Omental fat pad (tissue), 3 donors: ENCODE measurements at regions not wholly inside any gene's neighbourhood (a gene's known extent, or its start where the extent isn't known, plus 50 kb on each side); places are given as distances from the start of the nearest gene placed in this dataset.

Experiments used
- ATAC-seq: fragments of 150-250 bp; one replicate; pipeline ENCODE4 v1.9.1; 2016; ENCODE audit warnings: mild to moderate bottlenecking, moderate library complexity; ENCODE audit not compliant: low FRiP score
- DNase-seq: peaks from one replicate; pipeline ENCODE4 v3.0.0-alpha.2; 2019; ENCODE audit warnings: low spot score
- TF ChIP-seq, protein P1 (sequence below), 3 donors: fragments of 450-650 bp; IDR thresholded peaks; one replicate each; pipeline ENCODE4 v1.5.1; 2016 to 2017; ENCODE audit warnings: antibody characterized with exemption in 3 of 3, mild to moderate bottlenecking in 3 of 3, moderate library complexity in 2 of 3

GRCh38 chr12:78585132-78585531, 279.4 kb upstream of the SYT1 start:
- TF ChIP-seq, protein P1, sequence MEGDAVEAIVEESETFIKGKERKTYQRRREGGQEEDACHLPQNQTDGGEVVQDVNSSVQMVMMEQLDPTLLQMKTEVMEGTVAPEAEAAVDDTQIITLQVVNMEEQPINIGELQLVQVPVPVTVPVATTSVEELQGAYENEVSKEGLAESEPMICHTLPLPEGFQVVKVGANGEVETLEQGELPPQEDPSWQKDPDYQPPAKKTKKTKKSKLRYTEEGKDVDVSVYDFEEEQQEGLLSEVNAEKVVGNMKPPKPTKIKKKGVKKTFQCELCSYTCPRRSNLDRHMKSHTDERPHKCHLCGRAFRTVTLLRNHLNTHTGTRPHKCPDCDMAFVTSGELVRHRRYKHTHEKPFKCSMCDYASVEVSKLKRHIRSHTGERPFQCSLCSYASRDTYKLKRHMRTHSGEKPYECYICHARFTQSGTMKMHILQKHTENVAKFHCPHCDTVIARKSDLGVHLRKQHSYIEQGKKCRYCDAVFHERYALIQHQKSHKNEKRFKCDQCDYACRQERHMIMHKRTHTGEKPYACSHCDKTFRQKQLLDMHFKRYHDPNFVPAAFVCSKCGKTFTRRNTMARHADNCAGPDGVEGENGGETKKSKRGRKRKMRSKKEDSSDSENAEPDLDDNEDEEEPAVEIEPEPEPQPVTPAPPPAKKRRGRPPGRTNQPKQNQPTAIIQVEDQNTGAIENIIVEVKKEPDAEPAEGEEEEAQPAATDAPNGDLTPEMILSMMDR (IDR thresholded peaks at IDR 0.05), result no peak
- DNase-seq (no peak), ATAC-seq (no peak)

DNA sequence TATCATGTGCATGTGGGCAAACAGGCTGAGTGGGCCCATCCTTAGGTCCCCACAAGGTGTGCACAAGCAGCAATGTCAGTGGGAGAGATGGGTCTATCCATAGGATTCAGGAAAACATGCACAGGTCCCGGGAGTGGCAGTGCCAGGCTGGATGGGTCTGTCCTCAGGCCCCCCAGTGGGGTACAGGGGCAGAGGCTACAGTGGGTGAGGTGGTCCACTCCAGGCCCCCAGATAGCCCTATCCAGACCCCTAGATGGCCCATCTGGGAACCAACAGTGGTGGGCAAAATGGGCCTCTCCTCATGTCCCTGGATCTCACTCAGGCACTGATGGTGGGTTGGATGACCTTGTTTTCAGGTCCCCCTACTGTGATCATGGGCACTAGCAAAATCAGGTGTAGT, 277.8 kb upstream of the SYT1 start:
- TF ChIP-seq, protein P1 (IDR thresholded peaks at IDR 0.05), result no peak
- DNase-seq, result no peak

GRCh38 chr12:78599366-78599765, 265.2 kb upstream of the SYT1 start:
- TF ChIP-seq, protein P1 (IDR thresholded peaks at IDR 0.05), result no peak
- ATAC-seq (no peak), DNase-seq (no peak)

More for the DNA sequence above, 277.8 kb upstream of the SYT1 start:
- ATAC-seq, result no peak

DNA sequence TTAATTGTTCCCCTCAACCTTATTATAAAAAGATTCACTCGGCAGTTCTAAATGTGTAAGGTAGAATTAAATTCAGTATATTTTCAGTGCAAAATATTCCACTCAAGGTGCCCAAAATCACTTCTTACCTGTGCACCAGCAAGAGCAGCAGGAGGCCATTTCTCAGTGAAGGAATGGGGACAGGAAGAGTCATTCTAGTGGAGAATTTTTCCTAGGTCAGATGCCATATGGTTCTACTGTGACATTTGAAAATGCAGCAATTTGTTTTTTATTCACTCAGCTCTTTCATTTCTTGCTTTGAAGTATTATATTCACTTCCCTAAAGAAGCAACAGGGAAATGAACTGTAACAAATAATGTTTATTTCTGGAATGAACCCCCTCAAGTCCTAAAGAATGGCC, 264.0 kb upstream of the SYT1 start:
- TF ChIP-seq, protein P1 (IDR thresholded peaks at IDR 0.05), result no peak
- DNase-seq (no peak), ATAC-seq (no peak)

- DNase-seq, result no peak
- ATAC-seq, result no peak
- TF ChIP-seq, protein P1 (IDR thresholded peaks at IDR 0.05), result no peak
Measured at GRCh38 chr12:78611504-78611903, 253.1 kb upstream of the SYT1 start.

GRCh38 chr12:78612190-78612589, 252.4 kb upstream of the SYT1 start:
- DNase-seq (no peak), ATAC-seq (no peak)
- TF ChIP-seq, protein P1 (IDR thresholded peaks at IDR 0.05), result no peak

DNA sequence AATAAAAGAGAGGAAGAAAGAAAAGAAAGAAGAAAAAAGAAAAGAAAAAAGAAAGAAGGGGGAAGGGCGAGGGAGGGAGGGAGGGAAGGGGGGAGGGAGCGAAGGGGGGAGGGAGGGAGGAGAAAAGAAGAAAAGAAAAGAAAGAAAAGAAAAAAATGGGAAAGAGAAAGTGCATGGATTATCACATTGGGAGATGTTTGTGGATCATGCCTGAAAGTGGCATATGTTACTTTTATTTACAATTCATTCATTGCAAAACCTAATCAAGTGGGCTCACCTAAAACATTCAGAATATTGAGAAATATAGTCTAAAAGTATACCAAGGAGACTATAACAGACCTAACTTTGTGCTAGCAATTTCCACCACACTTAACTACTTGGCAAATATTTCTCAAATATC, 246.9 kb upstream of the SYT1 start:
- no peak for ATAC-seq
- no peak for DNase-seq
- TF ChIP-seq, protein P1 (IDR thresholded peaks at IDR 0.05), result no peak
